H1 (cell line): ENCODE measurements at regions not wholly inside any gene's neighbourhood (a gene's known extent, or its start where the extent isn't known, plus 50 kb on each side); places are given as distances from the start of the nearest gene placed in this dataset.

ENCODE experiments used
- CTCF ChIA-PET: fragments of 300-600 bp; sonication (Branson Sonifier 250); formaldehyde crosslinking; loops from one replicate; lab custom pipeline; 2021; ENCODE audit not compliant: partially characterized antibody; lab: Charles Lee
- POLR2A ChIA-PET: fragments of 300-600 bp; sonication (Branson Sonifier 250); formaldehyde crosslinking; loops from one replicate; lab custom pipeline; 2021; ENCODE audit warnings: inconsistent platforms; ENCODE audit not compliant: partially characterized antibody; lab: Charles Lee
- DNase-seq, 2 experiments: peaks; one replicate each; pipeline versions ENCODE4 v3.0.0 to v3.0.0-alpha.2; 2010 to 2022; ENCODE audit warnings: low spot score in 2 of 2, low read depth in 1 of 2, mixed read lengths in 1 of 2
- FAIRE-seq: peaks from 2 replicates; lab custom pipeline; 2011; peaks lifted over from hg19 to GRCh38; lab: Jason Lieb, UNC
- H2AFZ ChIP-seq: 2 replicates; pipeline ENCODE4 v1.8.1; 2012; ENCODE audit warnings: low read length, inconsistent platforms
- H2AK5ac ChIP-seq: 2 replicates; pipeline ENCODE4 v1.6.1; 2013; ENCODE audit warnings: low read depth, low read length
- H2BK120ac ChIP-seq: replicated peaks from 2 replicates; pipeline ENCODE3; 2013; ENCODE audit warnings: low read depth, low read length, inconsistent platforms
- H2BK12ac ChIP-seq: 2 replicates; pipeline ENCODE4 v1.6.1; 2013; ENCODE audit warnings: low read depth, low read length
- H2BK15ac ChIP-seq: 2 replicates; pipeline ENCODE4 v1.6.1; 2013; ENCODE audit warnings: low read length
- H2BK20ac ChIP-seq: 2 replicates; pipeline ENCODE4 v1.6.1; 2013; ENCODE audit warnings: low read length
- H2BK5ac ChIP-seq: 2 replicates; pipeline ENCODE4 v1.6.1; 2013; ENCODE audit warnings: low read depth, low read length
- H3K14ac ChIP-seq: 2 replicates; pipeline ENCODE4 v1.6.1; 2013; ENCODE audit warnings: inconsistent platforms; ENCODE audit not compliant: insufficient read length
- H3K18ac ChIP-seq: 2 replicates; pipeline ENCODE4 v1.6.1; 2013; ENCODE audit warnings: low read length; ENCODE audit errors: extremely low read depth
- H3K23ac ChIP-seq: 2 replicates; pipeline ENCODE4 v1.6.1; 2013; ENCODE audit warnings: inconsistent platforms; ENCODE audit not compliant: insufficient read length
- H3K23me2 ChIP-seq: 2 replicates; pipeline ENCODE4 v1.6.1; 2013; ENCODE audit warnings: low read depth, low read length
- H3K27ac ChIP-seq: 2 replicates; pipeline ENCODE4 v1.6.1; 2011; ENCODE audit warnings: low read depth, low read length, inconsistent platforms
- H3K27me3 ChIP-seq, 4 experiments: replicated peaks in 1 of 4; 1 replicate in 1 of 4; 2 replicates in 3 of 4; pipeline versions ENCODE4 v1.6.1 to v1.8.1; 2011 to 2013; ENCODE audit warnings: low read length in 3 of 4, mild to moderate bottlenecking in 3 of 4, inconsistent platforms in 2 of 4, mixed read lengths in 2 of 4, moderate library complexity in 1 of 4; ENCODE audit not compliant: control insufficient read depth in 3 of 4, insufficient read depth in 3 of 4; ENCODE audit errors: extremely low read depth in 1 of 4
- H3K36me3 ChIP-seq, 4 experiments: 2 replicates each; pipeline versions ENCODE4 v1.6.1 to v1.8.1; 2011 to 2013; ENCODE audit warnings: mild to moderate bottlenecking in 4 of 4, low read length in 3 of 4, moderate library complexity in 2 of 4, control low read depth in 1 of 4, inconsistent platforms in 1 of 4; ENCODE audit not compliant: insufficient read depth in 4 of 4, control insufficient read depth in 2 of 4
- H3K4ac ChIP-seq: replicated peaks from 2 replicates; pipeline ENCODE3; 2013; ENCODE audit warnings: low read length, low read depth, mixed read lengths, inconsistent platforms; ENCODE audit not compliant: insufficient read length
- H3K4me1 ChIP-seq, 4 experiments: replicated peaks in 1 of 4; 1 replicate in 1 of 4; 2 replicates in 3 of 4; pipeline versions ENCODE4 v1.6.1 to v1.8.1; 2011 to 2013; ENCODE audit warnings: low read length in 3 of 4, inconsistent platforms in 2 of 4, mixed read lengths in 1 of 4; ENCODE audit not compliant: insufficient read depth in 4 of 4, control insufficient read depth in 3 of 4
- H3K4me2 ChIP-seq, 2 experiments: 2 replicates each; pipeline versions ENCODE4 v1.6.1 to v1.8.1; 2011 to 2013; ENCODE audit warnings: low read depth in 2 of 2, low read length in 2 of 2, control low read depth in 1 of 2, inconsistent platforms in 1 of 2, mild to moderate bottlenecking in 1 of 2; ENCODE audit not compliant: insufficient read depth in 1 of 2
- H3K4me3 ChIP-seq, 4 experiments: fragments of 200-600, 300-600 bp in 1 of 4; sonication (generic), shearing (Covaris generic), sonication (Bioruptor Twin) in 1 of 4; 2 replicates each; pipeline versions ENCODE4 v1.5.1 to v1.8.1; 2011 to 2016; ENCODE audit warnings: low read length in 4 of 4, low read depth in 3 of 4, control low read depth in 2 of 4, inconsistent platforms in 2 of 4, mild to moderate bottlenecking in 2 of 4, mixed read lengths in 1 of 4, moderate library complexity in 1 of 4; ENCODE audit not compliant: insufficient read depth in 2 of 4; ENCODE audit errors: extremely low read depth in 1 of 4
- H3K56ac ChIP-seq: replicated peaks from 2 replicates; pipeline ENCODE3; 2013; ENCODE audit warnings: low read depth, mild to moderate bottlenecking, mixed read lengths, low read length, inconsistent platforms; ENCODE audit not compliant: insufficient read length
- H3K79me1 ChIP-seq: 2 replicates; pipeline ENCODE4 v1.6.1; 2013; ENCODE audit warnings: low read depth, low read length, control low read depth
- H3K79me2 ChIP-seq, 2 experiments: 2 replicates each; pipeline versions ENCODE4 v1.6.1 to v1.8.1; 2012 to 2013; ENCODE audit warnings: low read length in 2 of 2, mild to moderate bottlenecking in 2 of 2, inconsistent platforms in 1 of 2; ENCODE audit not compliant: insufficient read depth in 2 of 2, control insufficient read depth in 1 of 2
- H3K9ac ChIP-seq, 4 experiments: replicated peaks in 1 of 4; 1 replicate in 1 of 4; 2 replicates in 3 of 4; pipeline versions ENCODE4 v1.6.1 to v1.8.1; 2011 to 2013; ENCODE audit warnings: low read depth in 3 of 4, low read length in 3 of 4, control low read depth in 2 of 4, mild to moderate bottlenecking in 2 of 4, moderate library complexity in 2 of 4, inconsistent platforms in 1 of 4; ENCODE audit errors: extremely low read depth in 1 of 4
- H3K9me3 ChIP-seq, 2 experiments: 2 replicates each; pipeline versions ENCODE4 v1.6.1 to v1.8.1; 2012 to 2013; ENCODE audit warnings: mild to moderate bottlenecking in 2 of 2, moderate library complexity in 2 of 2, control low read depth in 1 of 2, inconsistent platforms in 1 of 2, low read depth in 1 of 2, low read length in 1 of 2, mixed read lengths in 1 of 2; ENCODE audit not compliant: insufficient read depth in 2 of 2
- H4K20me1 ChIP-seq, 2 experiments: replicated peaks in 1 of 2; 2 replicates each; pipeline versions ENCODE3 to v1.8.1; 2011 to 2013; ENCODE audit warnings: inconsistent platforms in 2 of 2, low read length in 2 of 2, mild to moderate bottlenecking in 1 of 2; ENCODE audit not compliant: insufficient read depth in 2 of 2, control insufficient read depth in 1 of 2
- H4K5ac ChIP-seq: 2 replicates; pipeline ENCODE4 v1.6.1; 2013; ENCODE audit warnings: low read length, low read depth, mixed read lengths, inconsistent platforms; ENCODE audit not compliant: insufficient read length
- H4K8ac ChIP-seq: 2 replicates; pipeline ENCODE4 v1.8.0; 2013; ENCODE audit warnings: mild to moderate bottlenecking, moderate library complexity, low read length, inconsistent platforms; ENCODE audit not compliant: insufficient read depth; ENCODE audit errors: extremely low read depth
- H4K91ac ChIP-seq: replicated peaks from 2 replicates; pipeline ENCODE3; 2013; ENCODE audit warnings: low read length, mixed read lengths, inconsistent platforms; ENCODE audit not compliant: insufficient read length
- BACH1 ChIP-seq: IDR thresholded peaks from 2 replicates; pipeline ENCODE4 v1.6.1; 2012; ENCODE audit warnings: low read length, improper control_type of control experiment
- GABPA ChIP-seq: IDR thresholded peaks from 2 replicates; pipeline ENCODE4 v1.6.1; 2011; ENCODE audit warnings: mild to moderate bottlenecking, low read length, moderate library complexity, borderline replicate concordance; ENCODE audit not compliant: insufficient read depth
- JUN ChIP-seq: IDR thresholded peaks from 2 replicates; pipeline ENCODE4 v1.6.1; 2011; ENCODE audit warnings: low read depth, mild to moderate bottlenecking, improper control_type of control experiment, low read length
- RNF2 ChIP-seq: fragments of 200-900, 300-1000 bp; sonication (generic); IDR thresholded peaks from 2 replicates; pipeline ENCODE4 v1.7.1; 2016; ENCODE audit warnings: borderline replicate concordance, low read depth, mild to moderate bottlenecking, antibody characterized with exemption, low read length; ENCODE audit not compliant: poor library complexity, severe bottlenecking; ENCODE audit errors: missing control alignments
- WGBS, 2 experiments: shearing (Covaris generic) in 1 of 2; methylation state at CpG; one replicate each; pipeline versions ENCODE4 v1.1.6 to v1.1.7; 2013 to 2015; ENCODE audit warnings: low lambda C conversion rate in 2 of 2, mixed read lengths in 2 of 2, inconsistent platforms in 1 of 2, low coverage in 1 of 2, missing lambda C conversion rate in 1 of 2; ENCODE audit not compliant: insufficient replicate concordance in 2 of 2, insufficient coverage in 1 of 2, insufficient read length in 1 of 2; ENCODE audit errors: extremely low coverage in 1 of 2, missing lambda C conversion rate in 1 of 2; 5-methylcytosine and 5-hydroxymethylcytosine counted together

DNA sequence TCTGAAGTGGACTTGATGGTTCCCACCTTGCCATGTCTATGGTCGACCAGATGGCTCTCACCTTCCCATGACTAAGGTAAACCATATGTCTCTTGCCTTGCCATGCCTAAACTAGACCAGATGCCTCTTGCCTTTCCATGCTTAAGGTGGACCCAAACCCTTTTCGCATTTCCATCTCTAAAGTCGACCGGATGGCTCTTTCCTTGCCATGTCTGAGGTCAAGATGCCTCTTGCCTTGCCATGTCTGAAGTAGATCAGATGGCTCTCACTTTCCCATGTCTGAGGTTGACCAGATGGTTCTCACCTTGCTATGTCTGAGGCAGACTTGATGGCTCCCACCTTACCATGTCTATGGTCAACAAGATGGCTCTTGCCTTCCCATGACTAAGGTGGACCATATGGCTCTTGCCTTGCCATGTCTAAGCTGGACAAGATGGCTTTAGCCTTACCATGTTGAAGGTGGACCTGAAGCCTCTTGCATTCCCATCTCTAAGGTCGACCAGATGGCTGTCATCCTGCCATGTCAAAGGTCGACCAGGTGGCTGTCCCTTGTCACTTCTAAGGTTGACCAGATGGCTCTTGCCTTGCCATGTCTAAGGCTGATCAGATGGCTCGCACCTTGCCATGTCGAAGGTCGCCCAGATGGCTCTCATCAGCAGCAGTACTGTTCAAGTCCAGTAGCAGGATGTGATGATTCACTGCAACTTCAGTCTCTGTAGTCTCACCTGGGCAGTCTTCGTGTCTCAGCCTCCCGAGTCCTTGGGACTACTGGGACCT, 1439.4 kb downstream of the UQCRFS1 start:
- no peak overlapping the region for H3K23ac ChIP-seq
- H3K4ac ChIP-seq, result no peak overlapping the region
- no peak overlapping the region for H4K5ac ChIP-seq
- no peak overlapping the region for H2AFZ ChIP-seq
- FAIRE-seq (no peak), DNase-seq (no peak)
- no peak overlapping the region for H2BK15ac ChIP-seq
- H3K79me2 ChIP-seq, result no peaks in the 10 kb centered on the region
- no peak overlapping the region for H4K91ac ChIP-seq
- H3K4me3 ChIP-seq, result no peak overlapping the region
- H3K4me2 ChIP-seq, result no peak overlapping the region
- CTCF ChIA-PET, result no interaction called here
- no peak overlapping the region for H3K14ac ChIP-seq
- H3K27ac ChIP-seq, result no peak overlapping the region
- no peaks in the 10 kb centered on the region for H3K23me2 ChIP-seq
- H3K36me3 ChIP-seq, result peaks cover 0 to 25% (median 0%) of the 10 kb centered on the region in 4 experiments; a peak in 2 of 8 replicates
- H4K20me1 ChIP-seq, result no peaks in the 10 kb centered on the region
- no peak overlapping the region for H2BK5ac ChIP-seq
- POLR2A ChIA-PET, result no interaction called here
- no peak overlapping the region for H2BK20ac ChIP-seq
- H2BK120ac ChIP-seq, result no peak overlapping the region
- H3K4me1 ChIP-seq, result no peaks in the 10 kb centered on the region
- H2AK5ac ChIP-seq, result no peak overlapping the region
- H4K8ac ChIP-seq, result no peak overlapping the region
- no peak overlapping the region for H3K18ac ChIP-seq
- whole genome bisulfite sequencing, 2 experiments, result 74% methylated on average over 11 of the region's 11 CpGs; no CpG with 5 or more reads in 1 of the 2 experiments
- no peak overlapping the region for H2BK12ac ChIP-seq
- no peak overlapping the region for H3K9ac ChIP-seq
- TF ChIP-seq RNF2, result no peak
- no peak for TF ChIP-seq GABPA
- no peak for TF ChIP-seq BACH1
- TF ChIP-seq JUN, result no peak
- peaks cover 37 to 42% of the 10 kb centered on the region in 2 experiments for H3K9me3 ChIP-seq
- H3K79me1 ChIP-seq, result no peaks in the 10 kb centered on the region
- peaks cover 23 to 37% (median 26%) of the 10 kb centered on the region in 4 experiments for H3K27me3 ChIP-seq
- no peak overlapping the region for H3K56ac ChIP-seq
